NB4 (cell line): ENCODE measurements at regions not wholly inside any gene's neighbourhood (a gene's known extent, or its start where the extent isn't known, plus 50 kb on each side); places are given as distances from the start of the nearest gene placed in this dataset.

Source experiments
- CTCF ChIP-seq: IDR thresholded peaks from one replicate; pipeline ENCODE4 v1.5.1; 2012; ENCODE audit warnings: low read depth, low read length
- MAX ChIP-seq: IDR thresholded peaks from 2 replicates; pipeline ENCODE4 v1.6.1; 2011; ENCODE audit warnings: low read depth, low read length
- POLR2A ChIP-seq: IDR thresholded peaks from 2 replicates; pipeline ENCODE4 v1.6.1; 2011; ENCODE audit warnings: mild to moderate bottlenecking; ENCODE audit not compliant: insufficient read length; ENCODE audit errors: extremely low read depth

GRCh38 chr5:126014676-126015075, 408.5 kb upstream of the GRAMD2B start:
- TF ChIP-seq POLR2A (no peak), CTCF (no peak), MAX (no peak)
